ENCODE measurements at regions not wholly inside any gene's neighbourhood (a gene's known extent, or its start where the extent isn't known, plus 50 kb on each side); places are given as distances from the start of the nearest gene placed in this dataset.

DNA sequence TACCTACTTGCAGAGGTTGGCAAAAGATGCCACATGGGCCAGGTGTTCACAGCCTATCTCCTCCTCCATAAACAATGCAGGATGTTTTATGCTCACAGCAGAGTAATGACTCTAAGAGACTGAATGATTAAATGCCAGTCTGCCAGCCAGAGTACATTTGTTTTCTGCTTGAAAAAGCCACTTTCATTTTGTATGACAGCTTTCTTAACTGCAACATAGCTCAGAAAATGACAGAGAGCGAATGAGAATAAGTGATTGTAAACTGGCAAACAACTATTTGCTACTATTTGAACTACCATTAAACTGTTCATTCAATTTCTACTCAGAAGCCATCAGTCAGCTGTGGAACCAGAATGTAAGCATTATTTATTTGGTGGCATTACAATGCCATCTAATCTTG is 50.6 kb upstream of the DCC start:
- DNase-seq: no peak

All from muscle of arm (tissue), 1 donor.